ENCODE measurements at regions not wholly inside any gene's neighbourhood (a gene's known extent, or its start where the extent isn't known, plus 50 kb on each side); places are given as distances from the start of the nearest gene placed in this dataset.

GRCh38 chr1:43035821-43036741, 77.4 kb upstream of the SLC2A1 start (continued):
- TF ChIP-seq SP2 (CRISPR knock-in tag; IDR thresholded peaks at IDR 0.05) (no peak), XBP1 (CRISPR knock-in tag; IDR thresholded peaks at IDR 0.05) (no peak), ARNTL (CRISPR knock-in tag; IDR thresholded peaks at IDR 0.05) (peak; percentile 73), ZNF816 (CRISPR knock-in tag; IDR thresholded peaks at IDR 0.05; ENCODE audit: borderline replicate concordance) (no peak; the same call in 1 of the 2 replicates), ZBTB42 (CRISPR knock-in tag; IDR thresholded peaks at IDR 0.05) (peak; percentile 51; the same call in 1 of the 2 replicates), ZNF512B (CRISPR knock-in tag; IDR thresholded peaks at IDR 0.05; ENCODE audit: borderline replicate concordance) (peak; percentile 75; the same call in 1 of the 2 replicates), MAF1 (CRISPR knock-in tag; IDR thresholded peaks at IDR 0.05; ENCODE audit: borderline replicate concordance) (no peak), SMAD3 (CRISPR knock-in tag; IDR thresholded peaks at IDR 0.05) (no peak; the same call in 1 of the 2 replicates), GMEB1 (CRISPR knock-in tag; IDR thresholded peaks at IDR 0.05; ENCODE audit: borderline replicate concordance) (0 out of 2 replicates have a peak, but pooled peaks have one; percentile 25), NBN (conservative IDR thresholded peaks at IDR 0.05) (no peak), SSRP1 (CRISPR knock-in tag; IDR thresholded peaks at IDR 0.05) (no peak), FOXC1 (CRISPR knock-in tag; IDR thresholded peaks at IDR 0.05; ENCODE audit: borderline replicate concordance) (0 out of 2 replicates have a peak, but pooled peaks have one; percentile 39), ZMYM3 (CRISPR knock-in tag; IDR thresholded peaks at IDR 0.05) (no peak; the same call in 1 of the 2 replicates), NCOA1 (CRISPR knock-in tag; IDR thresholded peaks at IDR 0.05) (0 out of 2 replicates have a peak, but pooled peaks have one; percentile 65), MEIS2 (CRISPR knock-in tag; IDR thresholded peaks at IDR 0.05) (no peak; the same call in 1 of the 2 replicates), RNF2 (conservative IDR thresholded peaks at IDR 0.05; ENCODE audit: low read depth) (no peak), ARID5B (CRISPR knock-in tag; IDR thresholded peaks at IDR 0.05) (peak; percentile 83), SKIL (CRISPR knock-in tag; IDR thresholded peaks at IDR 0.05; ENCODE audit: borderline replicate concordance) (peak; percentile 89; the same call in 1 of the 2 replicates)

Data from HepG2 (cell line).